NCI-H1694 treated with DMSO at 0.1 percent for 48 hours (cell line): ENCODE measurements at regions not wholly inside any gene's neighbourhood (a gene's known extent, or its start where the extent isn't known, plus 50 kb on each side); places are given as distances from the start of the nearest gene placed in this dataset.
A peak's percentile ranks its signal among the peaks of the same experiment; 100 is the strongest.

Experiments used
- DNase-seq: peaks from one replicate; lab custom pipeline; 2025; lab: John Stamatoyannopoulos, UW

GRCh38 chr3:46090161-46090591, 62.9 kb upstream of the XCR1 start:
- DNase-seq: no peak

GRCh38 chr3:46089237-46090011, 62.1 kb upstream of the XCR1 start:
- no peak for DNase-seq

GRCh38 chr3:46087871-46088270, 60.6 kb upstream of the XCR1 start:
- no peak for DNase-seq

- DNase-seq: no peak
Measured at GRCh38 chr3:46086986-46087385, 59.7 kb upstream of the XCR1 start.

- DNase-seq: no peak
Measured at GRCh38 chr3:46086083-46086437, 58.8 kb upstream of the XCR1 start.

- no peak for DNase-seq
Measured at GRCh38 chr3:46085421-46086082, 58.3 kb upstream of the XCR1 start.

- DNase-seq: no peak
Measured at GRCh38 chr3:46083956-46084355, 56.7 kb upstream of the XCR1 start.

GRCh38 chr3:46082849-46083248, 55.6 kb upstream of the XCR1 start:
- no peak for DNase-seq

- no peak for DNase-seq
Measured at GRCh38 chr3:46082021-46082420, 54.7 kb upstream of the XCR1 start.

GRCh38 chr3:46080969-46081345, 53.7 kb upstream of the XCR1 start:
- no peak for DNase-seq

GRCh38 chr3:46080124-46080968, 53.1 kb upstream of the XCR1 start:
- DNase-seq: no peak

GRCh38 chr3:46078712-46079400, 51.6 kb upstream of the XCR1 start:
- DNase-seq: peak; percentile 58
